ENCODE measurements at regions not wholly inside any gene's neighbourhood (a gene's known extent, or its start where the extent isn't known, plus 50 kb on each side); places are given as distances from the start of the nearest gene placed in this dataset.
A peak's percentile ranks its signal among the peaks of the same experiment; 100 is the strongest.

- in situ Hi-C loops (cut with HindIII; ENCODE audit: low sequenced_read_pairs) = no loop called here
Measured at GRCh38 chr16:66152823-66153393, 213.6 kb upstream of the CDH5 start.

DNA sequence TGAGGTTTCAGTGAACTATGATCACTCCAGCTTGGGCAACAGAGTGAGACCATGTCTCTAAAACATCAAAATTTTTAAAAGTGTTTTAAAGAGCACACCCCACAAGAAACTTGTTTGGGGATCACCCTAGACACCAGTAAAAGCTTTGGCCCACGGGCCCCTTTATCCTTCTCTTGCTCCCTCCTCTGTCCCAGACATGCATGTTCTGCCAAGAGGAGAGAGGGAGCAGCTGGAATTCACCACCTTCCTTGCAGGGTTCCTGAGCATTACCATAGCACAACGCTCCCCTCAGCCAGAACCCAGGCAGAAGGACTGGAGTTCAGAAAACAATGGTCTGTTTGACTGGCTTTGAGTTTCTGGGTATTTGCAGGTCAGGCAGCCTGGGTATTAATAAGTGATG, 214.3 kb upstream of the CDH5 start:
- TF ChIP-seq CTCF (IDR thresholded peaks at IDR 0.05; ENCODE audit: low read depth, low read length, missing control alignments) = no peak

More at GRCh38 chr16:66152823-66153393, 213.6 kb upstream of the CDH5 start:
- peak; percentile 27 for TF ChIP-seq CTCF (IDR thresholded peaks at IDR 0.05; ENCODE audit: low read depth, low read length, missing control alignments)
- DNase-seq (ENCODE audit: low read depth) = peak; percentile 86
- H3K4me3 ChIP-seq (ENCODE audit: low read depth, low read length) = no peak overlapping the region

GRCh38 chr16:66150698-66151482, 215.6 kb upstream of the CDH5 start:
- in situ Hi-C loops (cut with HindIII; ENCODE audit: low sequenced_read_pairs) = no loop called here
- no peak for TF ChIP-seq CTCF (IDR thresholded peaks at IDR 0.05; ENCODE audit: low read depth, low read length, missing control alignments)
- DNase-seq (ENCODE audit: low read depth) = peak; percentile 37

More for the DNA sequence above, 214.3 kb upstream of the CDH5 start:
- in situ Hi-C loops (cut with HindIII; ENCODE audit: low sequenced_read_pairs) = no loop called here
- DNase-seq (ENCODE audit: low read depth) = no peak
- no peak overlapping the region for H3K4me3 ChIP-seq (ENCODE audit: low read depth, low read length)

GRCh38 chr16:66147291-66147690, 219.2 kb upstream of the CDH5 start:
- no peak overlapping the region for H3K4me3 ChIP-seq (ENCODE audit: low read depth, low read length)
- in situ Hi-C loops (cut with HindIII; ENCODE audit: low sequenced_read_pairs) = no loop called here
- no peak for TF ChIP-seq CTCF (IDR thresholded peaks at IDR 0.05; ENCODE audit: low read depth, low read length, missing control alignments)
- DNase-seq (ENCODE audit: low read depth) = no peak

More at GRCh38 chr16:66150698-66151482, 215.6 kb upstream of the CDH5 start:
- H3K4me3 ChIP-seq (ENCODE audit: low read depth, low read length) = no peak overlapping the region

DNA sequence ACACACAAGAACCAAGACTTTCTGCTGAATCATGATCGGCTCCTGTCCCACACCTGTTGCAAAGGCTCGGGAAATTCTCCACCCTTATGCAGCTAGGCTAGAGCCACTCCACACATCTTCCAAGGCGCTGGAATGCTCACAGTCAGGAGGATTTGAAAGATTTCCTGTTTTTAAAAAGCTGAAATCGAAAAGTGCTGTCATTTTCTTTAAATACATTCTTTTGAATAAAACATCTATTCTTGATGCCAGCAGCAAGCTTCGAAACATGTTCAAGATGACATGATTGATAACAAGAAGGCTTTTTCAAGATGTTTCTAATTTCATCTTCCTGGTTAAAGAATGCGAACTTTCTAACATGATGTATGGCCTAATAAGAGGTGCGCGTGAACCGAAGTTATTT, 219.7 kb upstream of the CDH5 start:
- in situ Hi-C loops (cut with HindIII; ENCODE audit: low sequenced_read_pairs) = no loop called here
- no peak overlapping the region for H3K4me3 ChIP-seq (ENCODE audit: low read depth, low read length)
- no peak for DNase-seq (ENCODE audit: low read depth)
- no peak for TF ChIP-seq CTCF (IDR thresholded peaks at IDR 0.05; ENCODE audit: low read depth, low read length, missing control alignments)

- no peak for TF ChIP-seq CTCF (IDR thresholded peaks at IDR 0.05; ENCODE audit: low read depth, low read length, missing control alignments)
- in situ Hi-C loops (cut with HindIII; ENCODE audit: low sequenced_read_pairs) = no loop called here
- DNase-seq (ENCODE audit: low read depth) = no peak
- no peak overlapping the region for H3K4me3 ChIP-seq (ENCODE audit: low read depth, low read length)
Measured at GRCh38 chr16:66144641-66145040, 221.8 kb upstream of the CDH5 start.

All from astrocyte of the cerebellum (primary cell).